Bronchial epithelial cell (primary cell): ENCODE measurements at regions not wholly inside any gene's neighbourhood (a gene's known extent, or its start where the extent isn't known, plus 50 kb on each side); places are given as distances from the start of the nearest gene placed in this dataset.
A peak's percentile ranks its signal among the peaks of the same experiment; 100 is the strongest.

Experiments
- DNase-seq: peaks from one replicate; pipeline ENCODE4 v3.0.0-alpha.2; 2010; ENCODE audit warnings: low read depth
- FAIRE-seq: peaks from 2 replicates; lab custom pipeline; 2011; peaks lifted over from hg19 to GRCh38; lab: Jason Lieb, UNC
- H3K27me3 ChIP-seq: 2 replicates; pipeline ENCODE4 v1.5.1; 2011; ENCODE audit warnings: low read length; ENCODE audit not compliant: control insufficient read depth, insufficient read depth
- H3K36me3 ChIP-seq: 2 replicates; pipeline ENCODE4 v1.5.1; 2011; ENCODE audit warnings: low read length; ENCODE audit not compliant: control insufficient read depth, insufficient read depth
- H3K4me3 ChIP-seq: 2 replicates; pipeline ENCODE4 v1.5.1; 2011; ENCODE audit warnings: mild to moderate bottlenecking, low read depth, low read length, control low read depth
- CTCF ChIP-seq: IDR thresholded peaks from 2 replicates; pipeline ENCODE4 v1.5.1; 2011; ENCODE audit warnings: mild to moderate bottlenecking, moderate library complexity, low read length, control low read depth, inconsistent platforms; ENCODE audit not compliant: insufficient read depth, severe bottlenecking

- no peaks in the 10 kb centered on the region for H3K36me3 ChIP-seq
- H3K4me3 ChIP-seq = no peak overlapping the region
- FAIRE-seq = peak; percentile 62
- DNase-seq = no peak
- no peaks in the 10 kb centered on the region for H3K27me3 ChIP-seq
- TF ChIP-seq CTCF = no peak
Observed at GRCh38 chr10:111246814-111247452, 170.1 kb downstream of the ADRA2A start.

- TF ChIP-seq CTCF = no peak
- Histone ChIP-seq H3K27me3 (no peaks in the 10 kb centered on the region), H3K4me3 (no peak overlapping the region), H3K36me3 (no peaks in the 10 kb centered on the region)
- no peak for DNase-seq
- no peak for FAIRE-seq
Observed at GRCh38 chr10:111247781-111248389, 171.1 kb downstream of the ADRA2A start.

GRCh38 chr10:111249925-111250324 lies 173.1 kb downstream of the ADRA2A start:
- Histone ChIP-seq H3K4me3 (no peak overlapping the region), H3K27me3 (no peaks in the 10 kb centered on the region), H3K36me3 (no peaks in the 10 kb centered on the region)
- DNase-seq (no peak), FAIRE-seq (no peak)
- TF ChIP-seq CTCF = no peak

GRCh38 chr10:111261081-111261615 lies 184.3 kb downstream of the ADRA2A start:
- TF ChIP-seq CTCF = no peak
- FAIRE-seq = no peak

GRCh38 chr10:111265341-111265740 lies 188.5 kb downstream of the ADRA2A start:
- no peaks in the 10 kb centered on the region for H3K36me3 ChIP-seq
- no peak for TF ChIP-seq CTCF
- H3K4me3 ChIP-seq = no peak overlapping the region
- FAIRE-seq = no peak
- H3K27me3 ChIP-seq = no peaks in the 10 kb centered on the region
- DNase-seq = no peak

More at GRCh38 chr10:111261081-111261615, 184.3 kb downstream of the ADRA2A start:
- no peak for DNase-seq
- H3K36me3 ChIP-seq = no peaks in the 10 kb centered on the region
- no peak overlapping the region for H3K4me3 ChIP-seq
- no peaks in the 10 kb centered on the region for H3K27me3 ChIP-seq
